Activated T-cell treated with anti-CD3 and anti-CD28 coated beads, Interleukin-2, amount 50 U/mL, for 4 hours (primary cell): ENCODE measurements at regions not wholly inside any gene's neighbourhood (a gene's known extent, or its start where the extent isn't known, plus 50 kb on each side); places are given as distances from the start of the nearest gene placed in this dataset.

Experiments used
- ATAC-seq, 2 donors: fragments of 200-7000 bp; cut with Tn5 transposase; one replicate each; pipeline ENCODE4 v1.10.0; 2021
- DNase-seq: peaks from one replicate; pipeline ENCODE4 v3.0.0-alpha.2; 2020
- H3K27me3 Mint-ChIP-seq: one replicate; pipeline ENCODE4 v1.8.0; 2021; ENCODE audit warnings: low read depth, mixed read lengths
- H3K36me3 Mint-ChIP-seq: one replicate; pipeline ENCODE4 v1.8.0; 2022; ENCODE audit warnings: mixed read lengths; ENCODE audit not compliant: insufficient read depth
- H3K4me1 Mint-ChIP-seq: one replicate; pipeline ENCODE4 v1.8.0; 2021; ENCODE audit warnings: low read depth, mixed read lengths
- H3K4me3 Mint-ChIP-seq: one replicate; pipeline ENCODE4 v1.8.0; 2021; ENCODE audit warnings: mild to moderate bottlenecking, moderate library complexity, mixed read lengths
- H3K9me3 Mint-ChIP-seq: one replicate; pipeline ENCODE4 v1.8.0; 2021; ENCODE audit warnings: mixed read lengths

DNA sequence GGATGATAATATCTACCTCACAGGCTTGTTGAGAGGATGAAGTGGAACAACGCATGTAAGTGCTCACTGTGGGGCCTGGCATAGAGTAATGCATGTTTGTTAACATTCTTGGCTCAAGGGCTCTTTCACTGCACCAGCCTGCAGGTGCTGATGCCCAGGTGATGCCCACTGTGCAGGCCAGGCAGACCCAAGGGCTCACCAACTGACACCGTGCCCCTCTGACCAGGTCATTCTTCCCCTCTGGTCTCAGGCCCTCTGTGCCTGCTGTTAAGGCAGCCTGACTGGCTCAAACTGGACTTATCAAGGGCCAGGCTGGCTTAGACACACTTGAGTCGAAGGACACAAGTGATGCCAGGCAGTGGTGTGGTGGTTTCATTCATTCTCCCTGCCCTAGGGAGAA lies 90.5 kb downstream of the PJA1 start:
- no peak overlapping the region for H3K4me3 Mint-ChIP-seq
- H3K27me3 Mint-ChIP-seq: no peaks in the 10 kb centered on the region
- DNase-seq (no peak), ATAC-seq (no peak)
- H3K9me3 Mint-ChIP-seq: no peaks in the 10 kb centered on the region
- H3K36me3 Mint-ChIP-seq: no peaks in the 10 kb centered on the region
- no peaks in the 10 kb centered on the region for H3K4me1 Mint-ChIP-seq

DNA sequence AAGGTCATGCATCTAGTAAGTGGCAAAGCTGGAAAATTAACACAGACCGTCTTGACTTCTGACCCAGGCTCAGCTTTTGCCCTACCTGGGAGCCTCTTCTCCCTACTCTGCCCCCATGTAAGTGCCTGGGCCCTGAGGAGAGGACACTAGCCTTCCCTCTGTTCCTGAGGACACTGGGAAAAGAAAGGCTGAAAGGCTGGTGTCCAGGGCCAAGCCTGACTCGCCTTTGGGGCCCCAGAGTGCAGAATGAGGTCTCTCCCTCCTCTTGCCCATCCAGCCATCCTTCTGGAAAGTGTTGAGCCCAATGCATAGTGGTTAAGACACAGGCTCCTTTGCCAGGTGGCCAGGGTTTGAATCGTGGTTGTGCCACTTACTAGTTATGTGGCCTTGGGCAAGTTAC lies 91.5 kb downstream of the PJA1 start:
- DNase-seq (no peak), ATAC-seq (no peak)

DNA sequence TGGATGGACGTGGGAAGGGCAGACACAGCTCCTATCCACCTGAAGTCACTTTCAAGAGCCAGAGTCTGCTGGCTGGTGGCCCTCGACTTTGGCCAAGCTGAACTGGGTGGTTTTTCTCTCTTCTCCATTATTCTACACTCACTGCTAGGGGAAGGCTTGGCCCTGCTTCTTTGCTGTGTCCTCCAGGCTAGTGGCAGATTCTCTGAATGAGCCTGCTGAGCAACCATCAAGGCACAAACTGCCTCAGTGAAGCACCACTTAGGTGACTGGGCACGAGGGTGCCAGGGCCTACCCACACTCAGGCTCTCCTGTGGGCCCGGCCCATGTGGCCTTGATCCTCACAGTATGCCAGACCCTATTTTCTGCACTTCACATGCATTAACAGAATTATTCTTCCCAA lies 92.0 kb downstream of the PJA1 start:
- Mint-ChIP-seq H3K4me1 (no peaks in the 10 kb centered on the region), H3K4me3 (no peak overlapping the region), H3K9me3 (no peaks in the 10 kb centered on the region), H3K27me3 (no peaks in the 10 kb centered on the region), H3K36me3 (no peaks in the 10 kb centered on the region)
- ATAC-seq: no peak
- no peak for DNase-seq

More for the DNA sequence above, 91.5 kb downstream of the PJA1 start:
- H3K4me1 Mint-ChIP-seq: no peaks in the 10 kb centered on the region
- no peaks in the 10 kb centered on the region for H3K27me3 Mint-ChIP-seq
- H3K9me3 Mint-ChIP-seq: no peaks in the 10 kb centered on the region
- no peaks in the 10 kb centered on the region for H3K36me3 Mint-ChIP-seq
- no peak overlapping the region for H3K4me3 Mint-ChIP-seq

DNA sequence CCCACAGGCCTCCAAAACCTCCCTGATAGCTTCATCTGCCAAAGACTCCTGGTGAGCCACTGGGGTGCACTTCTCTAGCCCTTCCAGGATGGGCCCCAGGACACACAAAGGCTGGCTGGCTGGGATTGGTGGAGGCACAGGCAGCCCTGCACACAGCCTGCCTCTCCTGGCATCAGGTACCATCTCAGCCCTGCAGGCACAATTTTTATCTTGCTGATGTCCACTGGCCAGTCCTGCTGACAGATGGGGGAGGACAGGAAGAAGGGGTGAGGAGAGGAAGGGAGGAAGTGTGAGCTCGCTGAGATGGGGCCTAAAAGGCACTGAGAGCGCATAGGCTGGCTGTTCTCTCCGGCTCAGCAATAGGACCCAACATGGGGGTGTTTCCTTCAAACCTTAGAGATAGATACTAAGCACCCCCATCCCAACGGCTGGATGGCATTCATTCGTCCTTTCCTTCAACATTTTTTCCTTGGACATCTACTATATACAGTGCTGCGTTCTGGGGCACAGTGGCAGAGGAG lies 92.7 kb downstream of the PJA1 start:
- Mint-ChIP-seq H3K36me3 (no peaks in the 10 kb centered on the region), H3K4me1 (no peaks in the 10 kb centered on the region), H3K27me3 (no peaks in the 10 kb centered on the region), H3K4me3 (no peak overlapping the region), H3K9me3 (no peaks in the 10 kb centered on the region)
- ATAC-seq: no peak
- DNase-seq: no peak

DNA sequence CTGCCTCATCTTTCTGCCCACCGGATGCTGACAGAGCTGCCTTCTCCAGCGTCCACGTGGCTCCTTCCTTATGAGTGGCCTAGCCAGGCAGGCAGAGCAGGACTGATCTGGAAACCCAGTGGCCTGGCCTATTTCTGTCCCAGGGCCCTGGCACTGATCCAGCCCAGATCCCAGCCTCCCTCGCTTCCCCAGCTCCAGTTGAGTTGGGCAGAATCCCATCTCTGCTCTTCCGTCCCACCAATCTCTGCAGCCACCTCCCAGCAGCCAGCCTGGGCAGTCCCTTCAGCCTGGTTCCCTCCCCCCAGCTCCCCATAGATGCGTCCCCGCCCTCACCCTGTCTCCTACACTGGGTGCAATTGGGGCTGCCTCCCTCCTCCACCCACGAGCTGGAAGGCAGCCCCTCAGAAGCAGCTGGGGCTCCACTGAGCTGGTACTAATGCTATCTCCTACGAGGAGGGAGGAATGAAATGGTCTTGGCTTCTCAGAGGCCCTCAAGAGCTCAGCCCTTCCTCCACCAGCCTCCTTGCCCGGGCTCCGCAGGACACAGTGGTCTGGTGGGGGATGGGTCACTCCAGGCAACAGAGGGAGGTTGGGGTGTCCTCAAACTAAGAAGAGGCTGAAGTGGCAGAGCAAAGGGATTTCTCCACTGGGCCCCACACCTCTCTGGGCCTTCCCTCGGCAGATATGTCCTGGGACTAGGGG lies 94.2 kb downstream of the PJA1 start:
- ATAC-seq (no peak), DNase-seq (no peak)
- no peaks in the 10 kb centered on the region for H3K9me3 Mint-ChIP-seq
- H3K36me3 Mint-ChIP-seq: no peaks in the 10 kb centered on the region
- H3K4me1 Mint-ChIP-seq: no peaks in the 10 kb centered on the region
- no peaks in the 10 kb centered on the region for H3K27me3 Mint-ChIP-seq
- H3K4me3 Mint-ChIP-seq: no peak overlapping the region

DNA sequence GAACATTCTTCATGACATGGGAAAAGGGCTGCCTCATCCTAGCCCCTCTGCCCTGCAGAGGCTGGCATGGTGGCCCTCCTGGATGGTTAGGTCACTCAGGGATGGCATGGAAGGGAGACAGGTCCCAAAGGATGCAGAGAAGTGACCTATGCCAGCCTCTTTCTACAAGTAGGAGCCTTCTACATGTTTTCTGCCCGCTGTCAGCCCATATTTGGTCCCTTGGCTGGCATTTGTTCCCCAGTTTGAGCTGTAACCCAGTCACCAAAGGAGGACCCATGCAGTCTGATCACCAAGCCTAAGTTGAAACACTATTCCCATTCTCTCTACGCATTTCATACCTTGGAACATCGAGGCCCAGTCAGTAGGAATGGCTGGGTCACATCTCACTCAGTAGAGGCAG lies 95.4 kb downstream of the PJA1 start:
- Mint-ChIP-seq H3K4me1 (no peaks in the 10 kb centered on the region), H3K36me3 (no peaks in the 10 kb centered on the region), H3K9me3 (no peaks in the 10 kb centered on the region), H3K27me3 (no peaks in the 10 kb centered on the region), H3K4me3 (no peak overlapping the region)
- DNase-seq (no peak), ATAC-seq (no peak)

DNA sequence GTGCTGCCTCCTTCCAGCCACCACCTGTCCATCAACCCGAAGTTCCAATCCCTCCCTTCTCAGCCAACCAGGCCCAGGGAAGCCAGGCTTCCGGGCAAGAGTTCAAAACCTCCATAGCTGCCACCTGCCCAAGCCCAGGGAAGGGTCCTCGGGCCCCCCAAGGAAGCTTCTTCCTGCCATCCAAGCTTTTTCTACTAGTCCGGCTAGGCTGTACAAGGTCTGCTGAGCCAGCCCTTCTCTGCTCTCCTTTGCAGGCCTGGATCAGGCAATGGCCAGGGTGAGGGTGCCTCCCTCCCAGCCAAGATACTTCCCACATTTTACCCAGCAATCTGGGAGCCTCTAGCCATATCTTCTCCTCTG lies 96.2 kb downstream of the PJA1 start:
- no peaks in the 10 kb centered on the region for H3K4me1 Mint-ChIP-seq
- no peaks in the 10 kb centered on the region for H3K36me3 Mint-ChIP-seq
- ATAC-seq: no peak
- H3K4me3 Mint-ChIP-seq: no peak overlapping the region
- H3K9me3 Mint-ChIP-seq: no peaks in the 10 kb centered on the region
- DNase-seq: no peak
- H3K27me3 Mint-ChIP-seq: no peaks in the 10 kb centered on the region

DNA sequence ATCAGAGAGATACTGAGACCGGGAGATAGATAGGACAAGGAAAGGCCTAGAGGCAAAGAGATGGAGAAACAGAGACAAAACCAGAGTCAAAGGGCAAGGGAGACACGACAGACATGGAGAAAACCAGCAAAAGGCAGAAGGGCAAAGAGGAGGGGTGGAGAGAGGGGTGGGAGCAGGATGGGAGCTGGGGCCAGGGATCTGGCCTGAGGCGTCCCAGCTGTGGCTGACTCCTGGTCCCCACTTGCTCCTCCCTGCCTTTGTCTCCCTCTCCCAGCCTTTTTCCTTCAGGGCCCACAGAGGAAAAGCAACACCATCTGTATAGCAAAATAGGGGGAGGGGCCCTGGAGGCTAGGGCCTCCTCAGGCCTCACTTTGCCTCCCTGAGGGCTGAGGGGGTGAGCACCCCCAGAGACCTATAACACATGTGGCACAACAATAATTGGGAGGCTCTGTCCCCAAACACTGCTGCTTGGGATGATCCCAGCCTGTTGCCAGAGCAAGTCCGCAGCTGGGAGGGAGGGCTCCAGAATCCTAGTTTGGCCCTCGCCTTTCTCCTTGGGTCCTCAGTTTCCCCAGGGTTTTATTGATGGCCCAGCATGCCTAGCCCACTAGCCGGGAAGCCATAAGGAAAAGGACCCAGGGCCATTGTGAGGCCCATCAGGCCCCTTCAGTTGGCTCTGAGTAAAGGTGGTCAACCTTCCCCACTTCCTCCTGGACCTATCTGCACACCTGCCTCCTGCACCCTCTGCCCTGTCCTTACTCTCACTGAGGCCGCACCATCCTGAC lies 96.8 kb downstream of the PJA1 start:
- Mint-ChIP-seq H3K27me3 (no peaks in the 10 kb centered on the region), H3K9me3 (no peaks in the 10 kb centered on the region), H3K4me3 (no peak overlapping the region), H3K4me1 (no peaks in the 10 kb centered on the region), H3K36me3 (no peaks in the 10 kb centered on the region)
- no peak for ATAC-seq
- DNase-seq: no peak

DNA sequence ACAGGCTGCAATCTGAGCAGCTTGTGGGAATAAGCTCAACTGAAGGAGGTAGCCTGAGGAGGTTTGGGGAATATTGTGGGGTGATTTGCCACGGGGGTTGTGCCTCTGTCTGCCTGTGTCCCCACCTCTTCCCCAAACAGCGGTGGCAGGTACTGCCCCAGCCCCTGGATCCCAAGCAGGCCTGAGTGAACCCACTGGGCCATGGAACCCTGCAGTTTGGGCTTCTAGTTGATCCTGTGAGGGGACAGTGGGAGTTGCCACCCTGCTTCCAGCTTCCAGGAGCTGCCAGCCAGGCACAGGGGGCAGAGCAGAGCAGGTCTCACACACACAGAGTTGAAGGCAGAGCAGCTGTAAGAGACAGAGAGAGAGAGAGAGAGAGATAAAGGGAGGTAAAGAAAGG lies 97.4 kb downstream of the PJA1 start:
- Mint-ChIP-seq H3K36me3 (no peaks in the 10 kb centered on the region), H3K27me3 (no peaks in the 10 kb centered on the region), H3K9me3 (no peaks in the 10 kb centered on the region), H3K4me3 (no peak overlapping the region), H3K4me1 (no peaks in the 10 kb centered on the region)
- DNase-seq: no peak
- no peak for ATAC-seq

DNA sequence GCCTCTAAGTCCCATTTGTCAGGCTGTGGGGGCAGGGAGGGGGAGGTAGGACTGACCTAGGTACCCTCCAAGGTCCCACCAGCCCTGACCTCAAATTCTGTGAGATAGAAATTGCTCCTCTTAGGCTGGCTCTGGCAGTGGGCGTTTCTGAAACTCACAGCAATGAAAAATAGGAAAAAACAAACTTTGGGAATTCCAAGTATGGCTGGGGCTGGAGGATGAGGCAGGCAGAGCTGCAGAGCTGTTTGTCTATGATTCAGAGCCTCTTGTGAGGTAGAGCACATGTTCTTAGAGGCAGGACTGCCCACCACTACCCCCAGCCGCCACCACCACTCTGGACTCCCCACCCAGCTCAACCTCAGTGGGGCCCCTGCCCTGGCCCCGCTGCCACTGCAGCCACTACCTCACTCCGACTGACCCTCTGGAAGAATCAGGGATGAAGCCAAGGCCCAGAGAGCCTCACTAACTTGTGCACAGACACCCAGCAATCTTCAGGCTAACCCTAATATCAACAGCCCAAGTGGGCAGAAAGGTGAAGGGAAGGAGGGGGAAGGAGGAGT lies 98.2 kb downstream of the PJA1 start:
- H3K4me1 Mint-ChIP-seq: no peaks in the 10 kb centered on the region
- H3K27me3 Mint-ChIP-seq: no peaks in the 10 kb centered on the region
- no peak for ATAC-seq
- no peak overlapping the region for H3K4me3 Mint-ChIP-seq
- DNase-seq: no peak
- no peaks in the 10 kb centered on the region for H3K36me3 Mint-ChIP-seq
- no peaks in the 10 kb centered on the region for H3K9me3 Mint-ChIP-seq

DNA sequence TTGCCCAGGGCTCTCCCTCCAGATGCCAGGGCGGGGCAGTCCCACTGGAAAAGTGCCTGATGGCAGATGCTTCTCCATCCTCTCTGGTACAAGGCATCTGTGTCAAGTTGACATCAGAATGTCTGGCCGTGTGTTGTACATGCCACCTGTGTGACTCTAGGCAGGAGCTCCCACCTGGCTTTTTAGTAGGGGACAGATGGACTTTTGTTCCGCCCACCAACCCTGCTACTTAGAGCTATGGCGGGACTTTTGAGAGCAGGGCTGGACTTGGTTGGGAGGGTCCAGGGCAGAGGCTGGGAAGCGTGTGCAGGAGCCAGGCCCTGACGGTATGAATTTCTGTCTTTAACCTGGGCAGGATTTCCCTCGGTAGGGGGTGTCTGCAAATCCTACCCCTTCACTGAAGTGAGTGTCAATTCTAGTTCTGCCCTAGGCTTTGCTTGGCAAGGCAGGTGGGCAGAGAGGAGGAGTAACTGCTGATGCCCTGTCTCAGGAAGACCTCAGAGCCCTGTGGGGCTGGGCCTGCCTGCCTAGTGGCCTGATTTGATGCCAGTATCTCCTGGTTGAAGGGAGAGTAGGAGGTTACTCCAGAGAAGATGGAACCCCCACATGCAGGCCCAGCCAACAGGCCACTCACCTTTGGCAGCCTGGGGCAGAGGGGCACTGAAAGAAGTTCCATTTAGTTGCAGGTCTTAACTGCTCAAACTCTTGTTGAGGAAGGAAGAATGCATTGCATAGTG lies 99.1 kb downstream of the PJA1 start:
- ATAC-seq: no peak
- Mint-ChIP-seq H3K36me3 (no peaks in the 10 kb centered on the region), H3K4me1 (no peaks in the 10 kb centered on the region), H3K27me3 (no peaks in the 10 kb centered on the region), H3K9me3 (no peaks in the 10 kb centered on the region), H3K4me3 (no peak overlapping the region)
- DNase-seq: no peak

DNA sequence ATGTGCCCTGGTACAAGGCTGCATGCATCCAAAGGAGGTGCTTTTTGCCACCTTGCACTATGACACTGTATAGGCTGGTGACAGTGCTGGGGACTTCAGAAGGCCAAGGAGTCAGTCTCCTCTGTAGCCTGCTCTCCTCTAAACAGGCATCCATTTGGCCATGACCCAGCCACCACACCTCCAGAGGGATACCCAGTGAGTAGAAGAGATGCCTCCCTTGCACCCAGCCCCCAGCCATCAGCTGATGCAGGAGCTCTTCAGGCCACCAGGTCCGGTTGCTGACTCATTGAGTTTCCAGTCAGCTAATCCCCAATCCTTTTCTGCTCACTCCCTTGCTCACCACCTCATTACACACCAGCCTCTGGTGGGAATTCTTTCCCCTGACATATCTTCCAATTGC lies 99.8 kb downstream of the PJA1 start:
- H3K4me1 Mint-ChIP-seq: no peaks in the 10 kb centered on the region

DNA sequence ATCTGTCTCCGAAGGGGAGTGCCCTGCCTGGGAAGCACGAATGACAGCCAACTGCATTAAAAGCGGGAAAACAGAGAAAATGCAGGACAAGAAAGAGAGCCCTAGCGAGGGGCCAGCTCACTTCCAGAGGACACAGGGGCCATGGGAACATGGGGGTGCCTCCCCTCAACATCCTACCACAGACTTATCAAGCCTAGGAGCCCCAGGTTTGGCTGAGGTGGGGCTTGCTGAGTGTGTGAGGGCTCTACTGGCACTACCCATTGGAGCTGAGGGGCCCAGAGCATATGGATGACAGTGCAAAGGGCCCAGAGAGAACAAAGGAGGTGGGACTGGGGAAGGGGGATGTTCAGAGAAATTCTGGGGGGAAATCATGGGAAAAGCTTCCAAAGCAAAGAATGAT lies 101.8 kb downstream of the PJA1 start:
- DNase-seq (no peak), ATAC-seq (no peak)
- Mint-ChIP-seq H3K27me3 (no peaks in the 10 kb centered on the region), H3K4me3 (no peak overlapping the region), H3K36me3 (no peaks in the 10 kb centered on the region), H3K4me1 (no peaks in the 10 kb centered on the region), H3K9me3 (no peaks in the 10 kb centered on the region)

More for the DNA sequence above, 99.8 kb downstream of the PJA1 start:
- no peaks in the 10 kb centered on the region for H3K27me3 Mint-ChIP-seq
- DNase-seq (no peak), ATAC-seq (no peak)
- no peaks in the 10 kb centered on the region for H3K9me3 Mint-ChIP-seq
- H3K36me3 Mint-ChIP-seq: no peaks in the 10 kb centered on the region
- no peak overlapping the region for H3K4me3 Mint-ChIP-seq

DNA sequence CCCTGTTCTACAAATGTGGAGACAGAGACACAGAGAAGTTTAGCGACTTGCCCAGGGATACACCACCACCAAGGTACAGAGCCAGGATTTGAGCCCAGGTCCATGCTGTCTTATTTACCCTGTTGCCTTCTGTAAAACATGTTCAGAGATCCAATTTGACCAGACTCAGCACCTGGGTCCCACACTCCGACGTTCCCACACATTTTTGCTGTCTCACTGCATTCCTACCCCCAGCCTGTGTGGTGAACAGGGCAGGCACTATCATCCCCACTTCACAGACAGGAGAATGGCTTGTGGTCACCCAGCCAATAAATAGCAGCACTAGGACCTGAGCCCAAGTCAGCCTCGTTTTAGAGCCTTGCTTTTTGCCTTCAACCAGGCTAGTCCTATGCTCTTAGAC lies 102.8 kb downstream of the PJA1 start:
- Mint-ChIP-seq H3K4me1 (no peaks in the 10 kb centered on the region), H3K4me3 (no peak overlapping the region), H3K27me3 (no peaks in the 10 kb centered on the region), H3K9me3 (no peaks in the 10 kb centered on the region), H3K36me3 (no peaks in the 10 kb centered on the region)
- no peak for ATAC-seq
- DNase-seq: no peak
